ENCODE measurements at regions not wholly inside any gene's neighbourhood (a gene's known extent, or its start where the extent isn't known, plus 50 kb on each side); places are given as distances from the start of the nearest gene placed in this dataset.

GRCh38 chr3:73868688-73869315 lies 244.1 kb upstream of the PDZRN3 start:
- WGBS, 2 donors = 71 to 76% methylated on average over 3 of the region's 3 CpGs
- peak; percentile 32 to 79 for DNase-seq (ENCODE audit: low spot score in 2 of 2)
- TF ChIP-seq CTCF (IDR thresholded peaks at IDR 0.05) = peak; percentile 33 to 65 (median 54)
- no peak for TF ChIP-seq POLR2A (IDR thresholded peaks at IDR 0.05)

GRCh38 chr3:73867524-73867923 lies 242.8 kb upstream of the PDZRN3 start:
- no peak for DNase-seq (ENCODE audit: low spot score in 2 of 2)
- Histone ChIP-seq H3K4me1 (no peaks in the 10 kb centered on the region), H3K27me3 (no peaks in the 10 kb centered on the region), H3K36me3 (no peaks in the 10 kb centered on the region), H3K4me3 (no peak overlapping the region), H3K9me3 (no peaks in the 10 kb centered on the region), H3K27ac (no peak overlapping the region)
- WGBS, 2 donors = 95 to 97% methylated on average over 3 of the region's 3 CpGs
- TF ChIP-seq CTCF (IDR thresholded peaks at IDR 0.05) = no peak
- no peak for TF ChIP-seq POLR2A (IDR thresholded peaks at IDR 0.05)
- TF ChIP-seq EP300 (IDR thresholded peaks at IDR 0.05) = no peak

More at GRCh38 chr3:73868688-73869315, 244.1 kb upstream of the PDZRN3 start:
- Histone ChIP-seq H3K27ac (no peak overlapping the region), H3K4me1 (no peaks in the 10 kb centered on the region), H3K9me3 (no peaks in the 10 kb centered on the region), H3K36me3 (no peaks in the 10 kb centered on the region), H3K4me3 (no peak overlapping the region), H3K27me3 (no peaks in the 10 kb centered on the region)

GRCh38 chr3:73866846-73867245 lies 242.1 kb upstream of the PDZRN3 start:
- H3K27me3 ChIP-seq = no peaks in the 10 kb centered on the region
- TF ChIP-seq POLR2A (IDR thresholded peaks at IDR 0.05) (no peak), CTCF (IDR thresholded peaks at IDR 0.05) (no peak), EP300 (IDR thresholded peaks at IDR 0.05) (no peak)
- no peak overlapping the region for H3K4me3 ChIP-seq
- 82 to 84% methylated on average over 2 of the region's 2 CpGs for WGBS, 2 donors
- H3K9me3 ChIP-seq = no peaks in the 10 kb centered on the region
- no peaks in the 10 kb centered on the region for H3K36me3 ChIP-seq
- no peak for DNase-seq (ENCODE audit: low spot score in 2 of 2)
- H3K4me1 ChIP-seq = no peaks in the 10 kb centered on the region
- H3K27ac ChIP-seq = no peak overlapping the region

GRCh38 chr3:73863546-73864079 lies 238.9 kb upstream of the PDZRN3 start:
- TF ChIP-seq EP300 (IDR thresholded peaks at IDR 0.05) (no peak), CTCF (IDR thresholded peaks at IDR 0.05) (no peak), POLR2A (IDR thresholded peaks at IDR 0.05) (no peak)
- no peak overlapping the region for H3K27ac ChIP-seq
- H3K27me3 ChIP-seq = no peaks in the 10 kb centered on the region
- no peak for DNase-seq (ENCODE audit: low spot score in 2 of 2)
- 87 to 90% methylated on average over 5 of the region's 5 CpGs for WGBS, 2 donors
- no peaks in the 10 kb centered on the region for H3K4me1 ChIP-seq
- no peak overlapping the region for H3K4me3 ChIP-seq
- no peaks in the 10 kb centered on the region for H3K9me3 ChIP-seq
- H3K36me3 ChIP-seq = no peaks in the 10 kb centered on the region

GRCh38 chr3:73855813-73856212 lies 231.1 kb upstream of the PDZRN3 start:
- 87 to 100% methylated on average over 1 of the region's 1 CpG for WGBS, 2 donors
- H3K36me3 ChIP-seq = no peaks in the 10 kb centered on the region
- no peak for TF ChIP-seq EP300 (IDR thresholded peaks at IDR 0.05)
- TF ChIP-seq POLR2A (IDR thresholded peaks at IDR 0.05) = no peak
- TF ChIP-seq CTCF (IDR thresholded peaks at IDR 0.05) = no peak
- H3K27me3 ChIP-seq = no peaks in the 10 kb centered on the region
- DNase-seq (ENCODE audit: low spot score in 2 of 2) = no peak
- no peak overlapping the region for H3K4me3 ChIP-seq
- no peak overlapping the region for H3K27ac ChIP-seq
- H3K4me1 ChIP-seq = no peaks in the 10 kb centered on the region
- no peaks in the 10 kb centered on the region for H3K9me3 ChIP-seq

Data from tibial nerve (tissue), 4 donors.